CD4-positive, alpha-beta T cell treated with Interleukin-1 beta for 1 hour (primary cell): ENCODE measurements at regions not wholly inside any gene's neighbourhood (a gene's known extent, or its start where the extent isn't known, plus 50 kb on each side); places are given as distances from the start of the nearest gene placed in this dataset.
"Not testable (repeated sequence)": the region's sequence is repeated elsewhere in the genome, so short reads cannot be mapped to it uniquely, and the experiment has no call there.

Source experiments
- DNase-seq, 2 donors: peaks; one replicate each; pipeline ENCODE4 v3.0.0-alpha.2; 2020 to 2022

DNA sequence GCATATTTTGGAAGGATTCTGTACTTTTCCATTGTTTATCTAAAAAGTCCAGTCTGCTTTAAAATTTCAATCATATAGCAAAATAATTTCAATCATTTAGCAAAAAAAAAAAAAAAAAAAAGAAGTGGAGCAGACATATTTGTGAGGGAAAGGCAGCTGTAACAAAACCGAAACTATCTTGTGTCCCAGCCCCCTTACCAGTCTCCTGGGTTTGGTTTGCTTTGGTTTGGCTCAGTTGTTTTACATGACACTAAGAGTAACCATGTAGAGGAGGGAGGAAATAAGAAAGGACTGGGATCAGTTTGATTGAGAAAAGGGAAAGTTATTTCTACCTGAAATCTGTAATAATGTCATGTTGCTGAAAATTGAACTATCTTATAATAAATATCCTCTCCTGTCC lies 158.8 kb upstream of the GADL1 start:
- DNase-seq = no peak

GRCh38 chr3:31054032-31054431 lies 159.6 kb upstream of the GADL1 start:
- no peak for DNase-seq

DNA sequence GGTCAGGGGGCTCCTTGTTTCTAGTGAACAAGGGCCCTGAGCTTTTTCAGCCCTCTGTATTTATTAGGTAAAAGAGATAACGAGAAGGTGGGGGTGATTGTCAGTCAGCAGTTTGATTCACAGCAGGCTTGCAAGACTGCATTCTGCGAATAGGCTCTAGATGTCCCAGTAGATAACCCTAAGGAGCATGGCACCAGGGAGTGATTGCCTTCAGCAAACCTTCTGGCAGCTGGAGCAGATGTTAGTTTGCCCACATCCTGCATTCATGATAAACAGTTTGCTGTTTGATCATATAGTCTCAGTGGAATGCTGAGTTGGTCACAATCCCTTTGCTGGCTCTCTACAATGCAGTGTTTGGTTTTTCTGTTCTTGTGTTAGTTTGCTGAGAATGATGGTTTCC lies 161.3 kb upstream of the GADL1 start:
- DNase-seq = no peak

DNA sequence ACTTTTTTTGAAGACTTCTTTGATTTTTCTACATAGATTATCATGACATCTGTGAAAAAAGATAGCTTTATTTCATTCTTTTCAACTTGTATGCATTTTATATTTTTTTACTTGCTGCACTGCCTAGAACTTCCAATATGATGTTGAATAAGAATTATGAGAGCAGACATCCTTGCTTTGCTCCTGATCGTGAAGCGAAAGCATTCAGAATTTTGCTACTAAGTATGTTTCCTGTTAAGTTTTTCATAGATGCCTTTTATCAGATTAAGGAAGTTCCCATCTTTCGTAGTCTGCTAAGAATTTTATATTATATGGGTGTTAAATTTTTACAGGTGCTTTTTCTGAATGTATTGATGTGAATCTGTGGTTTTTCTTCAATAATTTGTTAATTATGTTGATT lies 163.4 kb upstream of the GADL1 start:
- DNase-seq = no peak

- no peak for DNase-seq
Observed at GRCh38 chr3:31064021-31064420, 169.6 kb upstream of the GADL1 start.

GRCh38 chr3:31065765-31066164 lies 171.3 kb upstream of the GADL1 start:
- no peak for DNase-seq

DNA sequence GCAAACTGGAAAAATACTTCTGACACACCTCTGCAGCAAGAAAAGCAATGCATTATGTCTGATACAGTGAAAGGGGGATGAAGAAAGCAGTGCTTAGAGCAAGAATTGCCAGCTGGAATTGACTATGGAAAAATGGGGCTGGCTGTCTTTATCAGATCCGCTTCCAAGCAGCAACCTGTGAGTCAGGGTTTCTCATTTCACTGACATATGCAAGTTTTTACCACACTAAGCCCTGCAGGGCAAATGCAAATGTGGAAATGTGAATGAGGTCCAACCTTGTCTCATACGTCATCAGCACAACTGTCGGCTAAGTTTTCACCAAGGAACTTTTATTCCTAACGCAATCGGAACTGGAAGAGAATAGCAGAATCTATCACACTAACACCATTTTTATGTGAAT lies 172.5 kb upstream of the GADL1 start:
- no peak for DNase-seq

- DNase-seq = no peak
Observed at GRCh38 chr3:31075471-31075870, 181.0 kb upstream of the GADL1 start.

GRCh38 chr3:31075876-31076275 lies 181.4 kb upstream of the GADL1 start:
- no peak for DNase-seq

- DNase-seq = no peak
Observed at GRCh38 chr3:31077021-31077601, 182.7 kb upstream of the GADL1 start.

- no peak for DNase-seq
Observed at GRCh38 chr3:31077826-31078225, 183.4 kb upstream of the GADL1 start.

GRCh38 chr3:31079689-31080088 lies 185.2 kb upstream of the GADL1 start:
- DNase-seq = no peak

- DNase-seq = no peak
Observed at GRCh38 chr3:31081018-31081662, 186.7 kb upstream of the GADL1 start.

DNA sequence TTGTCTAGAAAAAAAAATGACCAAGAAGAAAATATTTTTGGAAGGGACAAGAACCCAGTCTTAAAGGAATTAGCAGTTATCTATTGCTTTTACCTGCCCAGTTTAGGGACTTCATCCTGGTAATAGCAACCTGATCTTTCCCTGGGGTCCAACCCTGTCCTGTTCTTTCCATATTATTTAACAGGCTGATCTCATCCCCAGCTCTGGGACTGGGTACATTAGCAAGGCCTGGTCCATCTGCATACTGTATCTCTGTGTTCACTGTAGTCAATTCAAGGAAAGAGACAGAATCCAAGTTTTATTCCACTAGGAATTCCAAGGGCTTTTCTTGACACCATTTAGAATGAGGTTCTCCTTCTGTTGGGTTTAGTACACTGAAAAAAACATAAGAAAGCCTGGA lies 191.7 kb upstream of the GADL1 start:
- DNase-seq = no peak

DNA sequence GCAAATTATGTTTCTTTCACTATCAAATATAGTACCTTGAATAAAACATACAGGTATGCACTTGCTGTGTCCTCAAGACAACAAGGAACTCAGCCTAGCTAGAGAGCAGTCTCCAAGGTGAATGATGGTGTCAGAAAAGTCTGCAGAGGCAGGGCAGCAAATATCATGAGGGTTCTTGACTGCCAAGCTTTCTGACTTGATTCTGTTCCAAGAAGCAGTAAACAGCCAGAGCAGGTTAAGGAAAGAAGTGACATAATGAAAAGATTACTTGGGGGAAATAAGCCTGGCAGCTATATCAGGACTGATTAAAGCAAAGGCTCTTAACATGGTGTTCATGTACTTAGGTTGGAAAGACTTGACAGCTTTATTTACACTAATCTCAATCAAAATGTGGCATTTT lies 192.2 kb upstream of the GADL1 start:
- no peak for DNase-seq

DNA sequence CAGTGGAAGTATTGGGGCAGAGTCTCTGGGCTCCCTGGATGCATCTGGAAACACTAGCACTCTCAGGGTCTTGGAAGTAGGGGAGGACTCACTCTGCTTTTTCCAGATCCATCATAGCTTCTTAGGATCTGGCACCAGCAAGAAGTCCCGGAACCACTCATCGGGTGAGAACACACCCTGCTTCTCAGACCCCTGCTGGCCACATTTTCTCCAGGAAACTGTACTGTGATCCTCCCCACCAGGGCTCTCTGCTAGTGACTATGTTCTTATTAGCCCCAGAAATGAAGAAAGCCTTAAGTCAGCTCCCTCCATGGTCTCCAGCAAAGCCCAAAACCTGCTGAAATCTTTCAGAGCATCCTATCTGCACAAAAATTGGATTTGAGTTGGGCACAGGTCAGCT lies 197.3 kb upstream of the GADL1 start:
- no peak for DNase-seq

DNA sequence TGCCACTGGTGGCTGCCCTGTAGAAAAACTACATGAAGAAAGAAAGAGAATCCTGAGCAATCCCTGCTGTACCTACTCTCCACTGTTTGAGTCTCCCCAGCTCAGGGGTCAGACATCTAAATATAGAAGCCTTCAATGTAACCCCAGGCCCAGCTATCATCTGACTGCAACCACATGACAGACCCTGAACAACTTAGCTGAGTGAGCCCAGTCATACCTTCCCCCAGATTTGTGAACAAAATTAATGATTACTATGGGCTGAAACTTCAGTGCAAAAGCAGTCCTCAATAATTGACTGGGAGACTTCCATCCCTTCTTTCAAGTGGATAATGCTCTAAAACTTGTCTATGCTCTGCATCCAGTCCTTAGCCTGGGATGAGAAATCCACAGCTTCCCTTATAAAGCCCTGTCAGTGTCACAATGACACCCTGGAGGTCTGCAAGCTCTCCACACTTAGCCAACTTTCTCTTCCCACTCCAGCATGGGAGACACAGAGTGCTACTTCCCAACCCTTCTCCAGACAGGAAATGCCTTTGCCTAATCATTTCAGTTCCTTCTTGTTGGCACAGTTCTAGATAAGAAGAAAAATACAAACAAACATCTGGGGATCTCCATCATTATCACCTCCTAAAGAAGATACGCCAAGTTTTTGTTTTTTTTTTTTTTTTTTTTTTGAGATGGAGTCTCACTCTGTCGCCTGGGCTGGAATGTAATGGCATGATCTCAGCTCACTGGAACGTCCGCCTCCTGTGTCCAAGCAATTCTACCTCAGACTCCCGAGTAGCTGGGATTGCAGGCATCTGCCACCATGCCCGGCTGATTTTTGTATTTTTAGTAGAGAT lies 198.5 kb upstream of the GADL1 start:
- DNase-seq = no peak

- DNase-seq = no peak
Observed at GRCh38 chr3:31093606-31094005, 199.1 kb upstream of the GADL1 start.

GRCh38 chr3:31094048-31094447 lies 199.6 kb upstream of the GADL1 start:
- no peak for DNase-seq

DNA sequence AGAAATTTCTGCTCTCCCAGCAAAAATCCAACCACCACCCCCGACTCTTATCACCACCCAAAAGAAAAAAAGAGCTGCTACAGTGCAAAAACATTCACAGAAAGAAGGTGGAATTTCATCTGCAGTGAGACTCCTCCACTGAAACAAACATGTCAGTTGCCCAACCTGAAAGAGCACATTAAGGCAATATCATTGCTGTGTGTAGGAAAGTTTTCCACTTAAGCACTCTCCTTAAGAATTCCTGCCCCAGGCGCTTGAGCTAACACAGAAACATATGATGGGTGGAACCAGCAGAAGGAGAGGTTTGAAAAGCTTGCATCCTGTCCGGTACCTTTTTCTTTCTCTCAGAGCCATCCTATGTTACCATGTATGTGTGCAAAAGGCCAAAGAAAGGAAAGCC lies 200.8 kb upstream of the GADL1 start:
- no peak for DNase-seq

DNA sequence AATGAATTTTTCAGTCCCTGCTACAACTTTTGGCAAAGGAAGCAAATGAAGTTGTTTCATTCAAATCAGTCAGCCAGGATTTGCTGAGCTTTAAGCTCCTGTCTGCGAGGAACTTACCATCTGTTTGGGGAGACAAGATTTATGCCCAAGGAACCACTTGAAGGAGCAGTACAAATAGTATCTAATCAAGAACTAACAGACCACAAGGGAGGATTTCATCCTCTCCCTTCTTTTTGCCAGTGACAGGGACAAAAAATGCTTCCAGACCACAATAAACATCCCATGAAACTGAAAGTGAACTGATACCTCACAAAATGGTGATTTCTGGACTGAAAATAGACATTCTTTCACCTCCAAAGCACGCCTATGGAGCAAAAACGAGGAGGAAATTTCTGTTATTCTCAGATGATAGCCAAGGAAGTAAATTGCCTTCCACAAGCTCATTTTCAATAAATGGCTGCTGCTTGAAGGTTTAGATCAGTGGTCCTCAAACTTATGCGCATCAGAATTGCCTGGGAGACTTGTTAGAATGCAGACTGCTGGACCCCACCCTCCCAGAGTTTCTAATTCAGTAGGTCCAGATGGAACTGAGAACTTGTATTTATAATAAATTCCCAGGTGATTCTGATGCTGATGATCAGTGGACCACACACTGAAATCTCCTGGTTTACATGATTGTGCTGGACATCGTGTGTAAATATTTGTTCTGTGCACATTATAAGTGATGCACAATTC lies 202.4 kb upstream of the GADL1 start:
- no peak for DNase-seq

- DNase-seq = no peak
Observed at GRCh38 chr3:31100519-31100918, 206.1 kb upstream of the GADL1 start.

GRCh38 chr3:31101285-31101684 lies 206.8 kb upstream of the GADL1 start:
- not testable (repeated sequence) for DNase-seq
